Fibroblast of villous mesenchyme (primary cell): ENCODE measurements at regions not wholly inside any gene's neighbourhood (a gene's known extent, or its start where the extent isn't known, plus 50 kb on each side); places are given as distances from the start of the nearest gene placed in this dataset.

ENCODE experiments used
- DNase-seq: peaks from one replicate; pipeline ENCODE4 v3.0.0-alpha.2; 2010; ENCODE audit warnings: low read depth
- H3K4me3 ChIP-seq: 2 replicates; pipeline ENCODE4 v1.5.1; 2011; ENCODE audit warnings: low read depth, mild to moderate bottlenecking, low read length
- CTCF ChIP-seq: IDR thresholded peaks from 2 replicates; pipeline ENCODE4 v1.5.1; 2012; ENCODE audit warnings: low read depth, mild to moderate bottlenecking, low read length; ENCODE audit not compliant: insufficient read depth

- TF ChIP-seq CTCF: no peak
- H3K4me3 ChIP-seq: peak overlapping the region; percentile 43
- DNase-seq: no peak
These were observed 79.1 kb upstream of the WNT7B start for GRCh38 chr22:46055911-46056545.

GRCh38 chr22:46056546-46057245 lies 79.7 kb upstream of the WNT7B start:
- DNase-seq: peak; percentile 68
- no peak for TF ChIP-seq CTCF
- peak overlapping the region; percentile 43 for H3K4me3 ChIP-seq

- DNase-seq: peak; percentile 52
- peak overlapping the region; percentile 33 for H3K4me3 ChIP-seq
- no peak for TF ChIP-seq CTCF
These were observed 80.5 kb upstream of the WNT7B start for GRCh38 chr22:46057246-46058090.

GRCh38 chr22:46058091-46058420 lies 81.1 kb upstream of the WNT7B start:
- peak; percentile 81 for DNase-seq
- H3K4me3 ChIP-seq: peak overlapping the region; percentile 33
- no peak for TF ChIP-seq CTCF

- DNase-seq: peak; percentile 32
- no peak for TF ChIP-seq CTCF
- no peak overlapping the region for H3K4me3 ChIP-seq
These were observed 81.9 kb upstream of the WNT7B start for GRCh38 chr22:46058591-46059519.

GRCh38 chr22:46060292-46061123 lies 83.5 kb upstream of the WNT7B start:
- no peak overlapping the region for H3K4me3 ChIP-seq
- TF ChIP-seq CTCF: no peak
- DNase-seq: no peak
